ENCODE measurements at regions not wholly inside any gene's neighbourhood (a gene's known extent, or its start where the extent isn't known, plus 50 kb on each side); places are given as distances from the start of the nearest gene placed in this dataset.

DNA sequence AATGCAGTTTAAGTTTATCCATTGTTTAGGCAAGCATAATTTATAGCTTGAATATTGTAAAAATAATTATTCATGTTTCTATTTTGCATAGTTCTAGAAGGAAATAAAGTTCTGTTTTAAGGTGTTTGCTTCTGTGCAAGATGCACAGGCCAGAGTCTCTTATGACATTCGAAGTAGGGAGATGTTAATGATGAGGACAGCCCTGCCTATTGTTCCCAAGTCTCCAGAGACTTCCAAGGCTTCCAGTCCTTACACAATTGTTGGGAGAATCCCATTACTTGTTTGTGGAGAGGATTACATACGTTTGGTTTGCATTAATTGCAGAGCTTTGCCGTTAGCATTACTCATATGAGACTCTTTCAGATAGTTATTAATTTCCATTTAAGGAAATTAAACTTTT is 96.2 kb upstream of the ANK2 start:
- TF ChIP-seq, protein P1, sequence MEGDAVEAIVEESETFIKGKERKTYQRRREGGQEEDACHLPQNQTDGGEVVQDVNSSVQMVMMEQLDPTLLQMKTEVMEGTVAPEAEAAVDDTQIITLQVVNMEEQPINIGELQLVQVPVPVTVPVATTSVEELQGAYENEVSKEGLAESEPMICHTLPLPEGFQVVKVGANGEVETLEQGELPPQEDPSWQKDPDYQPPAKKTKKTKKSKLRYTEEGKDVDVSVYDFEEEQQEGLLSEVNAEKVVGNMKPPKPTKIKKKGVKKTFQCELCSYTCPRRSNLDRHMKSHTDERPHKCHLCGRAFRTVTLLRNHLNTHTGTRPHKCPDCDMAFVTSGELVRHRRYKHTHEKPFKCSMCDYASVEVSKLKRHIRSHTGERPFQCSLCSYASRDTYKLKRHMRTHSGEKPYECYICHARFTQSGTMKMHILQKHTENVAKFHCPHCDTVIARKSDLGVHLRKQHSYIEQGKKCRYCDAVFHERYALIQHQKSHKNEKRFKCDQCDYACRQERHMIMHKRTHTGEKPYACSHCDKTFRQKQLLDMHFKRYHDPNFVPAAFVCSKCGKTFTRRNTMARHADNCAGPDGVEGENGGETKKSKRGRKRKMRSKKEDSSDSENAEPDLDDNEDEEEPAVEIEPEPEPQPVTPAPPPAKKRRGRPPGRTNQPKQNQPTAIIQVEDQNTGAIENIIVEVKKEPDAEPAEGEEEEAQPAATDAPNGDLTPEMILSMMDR (conservative IDR thresholded peaks at IDR 0.05), result no peak
- no peak for TF ChIP-seq ZFX (IDR thresholded peaks at IDR 0.05)
